GM18909 (cell line): ENCODE measurements at regions not wholly inside any gene's neighbourhood (a gene's known extent, or its start where the extent isn't known, plus 50 kb on each side); places are given as distances from the start of the nearest gene placed in this dataset.

ENCODE experiments used
- ATAC-seq: cut with Tn5 transposase; IDR thresholded peaks from one replicate; pipeline ENCODE4 v1.9.1; 2021; ENCODE audit warnings: mild to moderate bottlenecking; ENCODE audit not compliant: unreplicated experiment, poor library complexity

DNA sequence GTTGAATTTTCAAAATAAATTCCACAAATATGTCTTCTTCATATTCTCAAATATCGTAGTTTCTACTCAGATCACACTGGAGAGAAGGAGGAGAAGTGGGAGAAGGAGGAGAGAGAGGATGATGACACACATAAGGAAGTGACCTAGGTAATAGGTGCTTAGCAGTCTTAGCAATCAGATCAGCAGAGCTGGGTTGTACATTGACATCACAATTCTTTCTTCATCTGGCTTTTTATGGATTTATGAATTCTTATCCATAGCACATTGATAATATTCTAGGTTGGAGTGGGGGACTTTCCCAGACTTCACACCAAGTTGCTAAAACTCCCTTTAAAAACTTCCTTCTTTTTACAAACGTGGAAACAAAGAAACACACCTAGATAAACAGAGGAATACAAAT lies 86.9 kb downstream of the FGF9 start:
- ATAC-seq = no peak

DNA sequence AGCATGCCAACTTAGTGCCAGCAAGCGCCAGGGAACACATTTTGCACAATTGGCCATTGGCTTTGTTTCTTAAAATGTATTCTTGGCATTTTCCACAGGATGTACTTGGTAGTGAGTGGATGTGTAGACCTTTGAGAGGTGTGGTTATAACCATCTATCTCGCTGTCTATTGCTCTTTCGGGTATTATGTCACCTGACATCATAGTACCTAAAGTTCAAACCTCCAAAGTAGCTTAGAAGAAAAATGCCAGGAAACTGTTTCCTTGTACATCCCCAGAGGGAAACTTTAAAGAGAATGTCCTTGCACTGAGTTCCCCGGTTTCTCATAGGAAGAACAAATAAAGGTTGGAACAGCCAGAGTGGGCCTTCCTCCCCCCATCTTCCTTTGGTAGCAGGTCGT lies 87.6 kb downstream of the FGF9 start:
- ATAC-seq = no peak

DNA sequence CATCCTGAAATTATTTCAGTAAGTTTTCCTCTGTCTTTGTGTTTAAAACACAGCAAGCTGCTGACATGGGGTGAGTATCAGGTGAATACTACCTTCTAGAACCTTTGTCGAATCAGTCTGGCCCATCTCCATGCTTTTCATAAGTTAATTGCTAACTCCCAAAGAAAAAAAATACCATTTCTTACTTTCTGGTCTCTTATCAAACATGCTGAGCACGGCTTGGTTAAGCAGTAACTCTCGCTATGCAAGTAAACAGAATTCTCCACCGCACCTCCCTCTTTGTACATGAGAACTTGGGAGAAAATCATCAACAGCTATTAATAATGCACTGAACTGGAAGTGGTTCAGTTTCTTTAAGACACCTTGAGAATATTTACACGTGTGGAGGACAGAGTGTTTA lies 88.6 kb downstream of the FGF9 start:
- ATAC-seq = no peak

DNA sequence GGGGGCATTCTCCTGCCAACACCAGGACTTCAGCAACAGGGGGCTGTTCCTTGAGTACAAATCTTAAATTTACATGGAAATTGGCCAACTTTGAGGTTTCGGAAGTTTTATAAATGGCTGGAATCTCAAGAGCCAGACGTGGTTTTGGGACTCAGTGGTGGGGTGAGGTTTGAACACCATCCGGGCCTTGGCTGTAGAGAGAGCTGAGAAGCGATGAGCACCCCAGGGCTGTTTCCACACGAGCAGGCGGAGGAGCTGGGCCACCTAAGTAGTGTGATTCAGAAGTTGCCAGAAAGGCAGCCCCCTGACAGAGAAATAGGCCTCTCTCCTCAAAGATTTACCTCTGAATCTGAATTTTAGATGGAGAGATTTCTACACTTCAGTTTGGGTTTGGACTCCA lies 89.0 kb downstream of the FGF9 start:
- ATAC-seq = no peak

DNA sequence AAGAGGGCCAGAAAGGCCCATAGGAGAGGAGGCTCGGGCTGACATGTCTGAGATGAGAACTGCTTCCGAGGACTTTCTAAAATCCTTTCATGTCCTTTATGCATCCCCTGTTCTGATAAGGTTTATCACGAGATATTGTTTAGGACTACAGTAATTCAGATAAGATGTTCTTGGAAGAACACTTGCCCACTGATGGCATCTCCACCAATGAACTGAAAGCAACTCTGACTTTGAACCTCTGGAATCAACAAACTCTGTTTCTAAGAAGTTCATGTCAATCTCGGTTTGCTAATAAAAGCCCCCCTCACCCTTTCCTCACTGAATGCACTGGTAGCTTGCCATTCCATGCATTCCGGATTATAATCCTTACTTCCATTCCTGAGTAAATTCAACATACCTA lies 90.9 kb downstream of the FGF9 start:
- no peak for ATAC-seq

DNA sequence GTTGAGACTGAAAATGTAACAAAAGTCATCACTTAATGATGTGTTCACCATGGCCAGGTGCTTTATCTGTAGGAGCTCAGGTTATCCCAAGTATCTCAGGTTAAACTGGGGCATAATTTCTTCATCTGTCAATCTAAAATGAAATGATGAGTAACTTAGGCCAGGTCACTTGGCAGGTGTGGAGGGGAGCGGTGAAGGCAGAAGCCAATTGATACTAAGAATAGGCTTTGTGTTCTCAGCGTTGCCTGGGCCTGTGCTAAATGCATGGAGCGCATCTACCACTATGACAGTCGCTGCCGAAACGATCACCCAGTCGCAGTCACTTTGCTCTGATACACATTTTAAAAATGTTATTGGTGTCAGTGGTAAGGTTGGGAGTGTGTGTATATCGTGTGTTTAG lies 91.6 kb downstream of the FGF9 start:
- no peak for ATAC-seq

DNA sequence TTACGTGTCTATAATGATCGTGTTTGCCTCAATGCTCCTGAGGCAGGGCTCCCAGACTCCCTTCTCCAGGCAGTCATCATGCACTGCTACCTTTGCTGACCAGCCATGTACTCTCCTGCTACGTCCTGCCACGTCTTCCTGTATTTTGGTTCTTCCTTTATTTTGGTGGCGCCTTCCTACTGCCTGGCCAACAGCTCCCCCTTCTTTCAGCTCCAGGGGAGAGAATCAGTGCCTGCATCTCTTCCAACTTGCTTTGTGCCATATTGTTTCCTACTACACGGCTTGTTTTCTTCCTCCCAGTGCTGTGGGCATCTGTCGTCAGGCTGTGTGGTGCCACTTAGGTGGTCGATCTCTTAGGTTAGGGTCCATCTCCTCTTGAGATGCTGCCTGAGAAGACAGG lies 96.2 kb downstream of the FGF9 start:
- ATAC-seq = no peak

DNA sequence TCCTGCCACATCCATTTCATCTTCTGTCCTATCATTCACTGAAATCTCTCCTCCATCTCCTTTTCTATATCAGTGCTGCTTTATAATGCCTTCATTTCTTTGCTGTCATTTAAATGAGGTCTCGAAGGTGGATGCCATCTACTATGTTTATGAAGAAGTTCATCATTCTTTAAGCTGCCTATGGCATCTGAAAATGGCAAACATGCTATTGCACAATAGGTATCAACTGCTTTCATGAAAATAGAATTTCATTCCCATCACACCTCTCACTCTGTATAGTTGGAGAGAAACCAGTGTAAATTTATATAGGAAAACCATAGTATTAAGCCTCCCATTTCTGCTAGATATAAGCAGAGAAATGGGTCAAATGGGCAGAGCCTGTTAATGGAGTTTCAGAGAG lies 100.2 kb downstream of the FGF9 start:
- no peak for ATAC-seq

DNA sequence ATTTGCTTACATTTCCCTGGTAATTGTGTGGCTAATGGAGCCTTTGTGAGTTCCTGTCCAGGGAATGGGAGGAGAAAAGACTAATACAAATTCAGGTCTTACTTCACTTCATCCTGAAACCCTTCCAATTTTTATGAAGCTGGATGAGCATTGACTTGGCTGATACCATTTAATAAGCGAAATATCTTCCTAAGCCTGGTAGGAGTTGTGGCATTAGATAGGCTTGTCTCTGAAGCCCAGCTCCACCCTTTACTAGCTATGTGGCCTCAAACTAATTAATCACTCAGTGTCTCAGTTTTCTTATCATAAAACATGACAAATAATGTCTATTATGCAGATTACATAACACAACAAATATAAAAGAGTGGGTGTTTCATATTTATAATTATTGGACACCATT lies 106.3 kb downstream of the FGF9 start:
- ATAC-seq = no peak

DNA sequence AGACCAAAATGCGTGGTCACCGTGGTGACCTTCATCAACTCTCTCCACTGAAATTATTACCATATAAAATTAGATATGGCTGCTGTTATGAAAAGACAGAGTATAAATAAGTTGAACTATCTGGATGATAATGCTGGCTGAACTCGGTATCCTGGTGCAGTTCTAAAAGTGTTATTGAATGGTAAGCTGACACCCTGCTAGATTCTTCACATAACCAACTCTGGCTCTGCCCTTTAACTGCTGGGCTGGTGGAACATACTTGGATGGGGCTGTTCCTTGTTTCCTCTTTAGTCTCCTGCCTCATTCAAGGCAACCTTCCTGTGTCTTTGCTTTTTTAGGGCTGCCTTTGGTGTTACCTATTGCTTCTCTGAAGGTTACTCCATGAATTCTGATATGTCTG lies 106.9 kb downstream of the FGF9 start:
- ATAC-seq = no peak

DNA sequence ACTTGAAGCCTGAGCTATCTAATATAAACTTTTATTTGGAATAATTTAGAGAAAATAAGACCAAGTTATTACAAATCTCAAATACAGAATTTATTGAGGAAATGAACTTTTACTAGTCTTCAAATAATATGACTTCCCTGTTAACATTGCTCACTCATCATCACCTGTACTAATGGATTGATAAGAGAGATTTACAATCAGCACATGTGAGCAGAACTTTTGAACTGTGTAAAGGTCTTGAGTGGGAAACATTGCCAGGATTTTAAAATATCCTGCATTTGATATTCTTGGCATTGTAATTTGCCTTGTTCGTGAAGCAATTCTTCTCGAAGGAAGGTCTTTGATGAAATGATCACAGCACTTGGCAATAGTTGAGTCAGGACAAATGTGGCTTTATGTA lies 111.9 kb downstream of the FGF9 start:
- no peak for ATAC-seq

DNA sequence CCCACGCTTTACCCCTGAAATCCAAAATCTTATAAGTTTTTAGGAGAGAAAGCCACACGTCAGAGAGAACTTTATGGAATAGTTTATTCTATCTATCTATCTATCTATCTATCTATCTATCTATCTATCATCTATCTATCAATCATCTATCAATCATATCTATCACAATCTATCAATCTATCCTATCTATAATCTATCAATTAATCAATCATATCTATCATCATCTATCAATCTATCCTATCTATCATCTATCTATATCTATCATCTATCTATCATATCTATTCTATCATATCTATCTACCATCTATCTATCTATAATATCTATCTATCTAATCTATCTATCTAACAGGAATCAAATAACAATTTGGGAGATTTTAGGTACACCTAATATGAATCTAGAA lies 115.1 kb downstream of the FGF9 start:
- no peak for ATAC-seq

DNA sequence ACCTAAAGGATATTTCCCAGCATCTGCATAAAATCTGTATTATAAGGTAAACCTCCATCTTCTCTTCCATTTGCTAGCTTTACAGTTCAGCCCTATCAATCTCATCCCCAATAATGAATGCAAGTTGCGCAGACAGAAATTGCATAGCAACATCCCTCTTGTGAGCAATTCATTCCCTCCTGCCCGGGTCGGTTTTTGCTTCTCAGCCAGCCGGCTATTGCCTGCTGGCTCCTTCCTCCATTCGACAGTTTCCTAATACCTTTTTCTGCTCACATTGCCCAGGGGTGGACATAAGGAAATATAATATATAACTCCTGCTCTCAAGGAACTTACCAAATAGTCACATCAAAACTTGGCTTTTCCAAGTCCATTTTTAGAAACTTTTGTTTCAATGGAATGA lies 125.2 kb downstream of the FGF9 start:
- ATAC-seq = no peak

DNA sequence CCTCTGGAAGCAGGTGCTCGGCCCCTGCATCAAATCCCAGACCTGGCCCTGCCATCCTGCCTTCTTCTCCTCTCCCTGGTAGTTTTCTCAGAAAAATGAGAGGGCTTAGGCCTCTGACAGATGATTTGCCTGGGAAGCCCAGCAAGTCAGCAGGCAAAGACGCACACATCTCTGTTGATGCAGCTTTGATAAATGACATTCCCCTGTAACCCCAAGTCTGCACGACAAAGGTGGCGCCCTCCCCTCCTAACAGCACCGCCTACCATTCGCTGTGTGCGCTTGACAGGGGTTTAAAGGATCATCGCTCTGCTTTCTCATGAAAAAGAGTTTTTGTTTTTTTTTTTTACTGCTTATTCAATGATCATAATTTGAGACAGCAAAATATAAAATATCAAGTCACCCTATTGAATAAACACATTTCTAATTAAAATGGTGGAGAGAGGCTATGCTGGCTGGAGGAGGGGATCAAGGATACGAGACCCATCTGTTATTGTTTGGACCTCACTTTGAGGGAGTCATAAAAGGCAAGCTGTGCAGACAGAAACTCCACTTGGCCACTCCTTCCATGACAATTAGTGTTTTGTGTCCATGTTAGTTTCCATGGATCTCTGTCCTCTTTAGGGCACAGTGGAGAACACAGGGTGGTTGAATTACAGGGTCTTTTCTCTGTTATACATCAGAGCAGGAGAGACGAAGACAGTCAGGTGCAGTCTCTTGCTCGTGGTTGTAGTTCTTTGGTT lies 126.1 kb downstream of the FGF9 start:
- no peak for ATAC-seq

DNA sequence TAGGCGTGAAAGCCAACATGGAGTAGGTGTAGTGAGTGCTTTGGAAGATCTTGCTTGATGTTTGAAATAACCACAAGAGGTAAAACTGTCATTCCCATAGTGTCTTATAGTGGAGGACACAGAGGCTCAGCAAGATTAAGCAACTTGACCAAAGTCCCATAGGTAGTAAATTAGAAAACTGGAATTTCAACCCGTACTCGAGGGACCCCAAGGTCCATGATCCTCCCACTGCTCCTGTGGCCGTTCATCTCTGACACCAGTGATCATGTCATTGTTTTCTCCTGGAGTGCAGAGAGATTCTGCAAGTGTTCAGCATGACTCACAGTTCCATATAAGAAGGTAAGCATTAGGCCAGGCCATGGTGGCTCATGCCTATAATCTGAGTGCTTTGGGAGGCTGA lies 126.9 kb downstream of the FGF9 start:
- ATAC-seq = no peak

DNA sequence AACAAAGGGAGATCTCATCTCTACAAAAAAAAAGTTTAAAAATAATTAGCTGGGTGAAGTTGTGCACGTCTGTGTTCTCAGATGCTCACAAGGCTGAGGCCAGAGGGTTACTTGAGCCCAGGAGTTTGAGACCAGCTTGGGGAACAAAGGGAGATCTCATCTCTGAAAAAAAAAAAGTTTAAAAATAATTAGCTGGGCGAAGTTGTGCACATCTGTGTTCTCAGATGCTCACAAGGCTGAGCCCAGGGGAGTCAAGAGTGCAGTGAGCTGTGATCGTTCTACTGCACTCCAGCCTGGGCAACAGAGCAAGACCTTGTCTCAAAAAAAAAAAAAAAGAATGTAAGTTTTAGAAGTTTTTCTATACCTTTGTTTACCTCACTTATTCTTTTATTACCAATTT lies 127.3 kb downstream of the FGF9 start:
- ATAC-seq = no peak

DNA sequence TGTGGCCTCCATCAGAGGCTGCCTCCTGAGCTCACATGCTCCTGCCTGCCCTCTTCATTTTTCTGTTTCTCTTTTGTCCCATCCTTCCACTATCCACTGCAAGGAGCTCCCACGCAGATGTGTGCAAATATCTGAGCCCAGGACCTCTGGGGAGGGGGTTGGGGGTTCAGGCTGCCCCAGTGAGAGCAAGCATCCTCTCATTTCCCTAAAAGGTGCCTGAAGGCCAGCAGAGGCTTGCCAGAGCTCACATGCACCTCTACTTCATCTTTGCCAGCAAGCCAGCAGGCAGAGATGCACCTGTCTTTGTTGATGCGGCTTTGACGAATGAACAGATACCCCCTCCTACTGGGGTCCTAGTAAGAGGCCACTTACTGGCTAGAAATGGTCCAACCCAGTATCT lies 128.8 kb downstream of the FGF9 start:
- no peak for ATAC-seq

DNA sequence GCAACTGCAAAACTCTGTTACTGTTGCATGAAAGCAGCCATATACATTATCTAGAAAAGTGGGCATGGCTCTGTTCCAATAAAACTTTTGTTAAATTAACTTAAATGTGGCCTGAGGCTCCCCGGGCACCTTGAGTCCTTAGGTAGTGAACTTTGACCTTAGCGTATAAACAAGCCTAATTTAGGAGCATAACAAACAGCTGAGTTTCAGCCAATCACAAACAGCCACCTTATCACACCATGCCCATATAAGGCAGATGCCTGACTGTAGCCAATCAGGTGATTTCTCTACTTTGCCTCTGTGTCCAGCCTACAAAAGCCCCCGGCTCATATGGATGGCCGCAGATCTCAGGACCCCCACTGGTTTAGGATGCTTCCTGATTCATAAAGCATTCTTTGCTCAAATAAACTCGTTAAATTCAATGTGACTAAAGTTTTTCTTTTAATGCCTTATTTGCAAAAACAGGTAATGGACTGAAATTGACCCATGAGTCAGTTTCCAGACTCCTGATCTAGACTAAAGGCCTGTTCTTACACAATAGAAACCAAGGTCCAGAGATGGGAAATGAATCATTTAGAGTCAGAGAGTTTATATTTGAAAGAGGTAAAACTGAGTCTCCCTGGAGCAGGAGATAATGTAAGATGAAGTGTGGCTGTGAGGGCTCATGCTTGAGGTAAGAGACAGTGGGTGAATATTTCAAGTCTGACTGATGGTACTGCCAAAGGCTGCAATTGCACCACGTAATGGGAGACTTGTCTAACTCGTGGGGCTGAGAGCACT lies 130.2 kb downstream of the FGF9 start:
- ATAC-seq = no peak

DNA sequence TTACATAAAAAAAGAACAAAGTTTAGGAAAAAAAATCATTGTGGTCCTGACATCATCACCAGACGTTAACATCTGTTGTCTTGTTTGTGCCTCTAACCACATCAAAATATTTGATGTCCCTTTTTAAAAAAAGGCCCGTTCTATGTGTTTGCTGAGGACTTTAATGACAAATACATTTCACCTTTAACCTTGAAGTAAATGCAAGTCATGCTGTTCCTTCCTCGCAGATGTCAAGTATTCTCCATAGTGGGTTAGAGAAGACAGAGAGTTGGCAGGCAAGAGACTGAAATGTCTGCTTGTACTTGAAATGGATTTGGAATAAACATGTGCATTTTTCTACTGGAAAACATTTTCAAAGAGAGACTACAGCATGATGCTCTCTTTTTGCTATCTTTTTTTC lies 134.9 kb downstream of the FGF9 start:
- ATAC-seq = no peak

DNA sequence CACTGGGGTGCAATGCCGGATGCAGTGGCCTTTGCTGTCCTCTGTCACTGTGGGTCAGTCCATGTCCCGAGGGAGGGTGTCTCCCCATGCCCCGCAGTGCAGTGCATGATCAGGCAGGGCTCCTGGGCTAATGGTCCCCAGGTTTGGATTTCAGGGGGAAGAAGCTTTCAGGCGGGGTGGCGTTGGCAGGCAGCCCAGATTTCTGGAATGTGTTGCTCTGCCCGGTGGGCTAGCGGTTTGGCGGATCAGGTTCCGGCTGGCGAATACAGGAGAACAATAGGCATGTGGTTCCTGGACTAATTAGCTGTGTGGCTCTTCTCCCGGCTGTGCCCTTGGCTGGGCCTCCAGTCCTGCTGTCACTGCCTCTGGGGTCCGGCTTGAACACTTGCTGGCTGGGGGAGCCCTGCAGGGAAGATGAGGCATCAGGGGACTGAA lies 141.3 kb downstream of the FGF9 start:
- ATAC-seq = no peak

DNA sequence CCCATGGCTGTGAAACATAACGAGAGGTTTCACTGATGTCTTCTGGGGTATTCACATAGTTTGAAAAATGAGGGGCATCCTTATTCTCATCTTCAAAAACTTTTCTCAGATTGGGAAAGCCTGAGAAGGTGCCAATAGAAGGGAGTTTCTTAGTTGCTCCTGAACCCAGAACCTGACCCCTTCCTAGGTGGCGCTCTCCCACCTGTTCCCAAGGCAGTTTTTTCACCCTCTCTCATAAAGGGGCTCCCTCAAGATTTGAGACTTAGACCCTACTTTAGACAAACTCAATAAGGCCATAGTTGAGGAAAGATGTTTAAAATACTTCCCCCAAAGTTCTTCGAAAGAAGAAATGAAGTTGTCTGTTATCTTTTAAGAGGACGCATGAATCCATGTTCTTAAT lies 142.2 kb downstream of the FGF9 start:
- no peak for ATAC-seq

DNA sequence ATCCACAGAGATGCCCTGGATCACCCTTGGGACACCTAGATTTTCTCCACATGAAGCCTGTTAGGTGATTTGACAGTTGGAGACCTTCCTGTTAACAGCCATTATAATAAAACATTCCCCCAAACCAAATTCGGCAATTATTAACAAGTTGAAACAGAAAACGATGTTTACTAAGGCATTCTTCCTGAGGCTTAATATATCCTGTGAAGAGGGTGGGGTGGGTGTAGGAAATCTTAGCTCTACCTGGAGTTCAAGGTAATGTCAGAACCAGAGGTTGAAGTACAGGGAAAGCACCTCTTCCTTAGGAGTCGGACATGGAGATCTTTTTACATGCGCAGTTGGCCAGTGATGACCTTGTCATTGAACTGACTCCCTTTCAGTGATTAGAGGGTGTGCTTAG lies 143.0 kb downstream of the FGF9 start:
- no peak for ATAC-seq
